ENCODE measurements at regions not wholly inside any gene's neighbourhood (a gene's known extent, or its start where the extent isn't known, plus 50 kb on each side); places are given as distances from the start of the nearest gene placed in this dataset.

DNA sequence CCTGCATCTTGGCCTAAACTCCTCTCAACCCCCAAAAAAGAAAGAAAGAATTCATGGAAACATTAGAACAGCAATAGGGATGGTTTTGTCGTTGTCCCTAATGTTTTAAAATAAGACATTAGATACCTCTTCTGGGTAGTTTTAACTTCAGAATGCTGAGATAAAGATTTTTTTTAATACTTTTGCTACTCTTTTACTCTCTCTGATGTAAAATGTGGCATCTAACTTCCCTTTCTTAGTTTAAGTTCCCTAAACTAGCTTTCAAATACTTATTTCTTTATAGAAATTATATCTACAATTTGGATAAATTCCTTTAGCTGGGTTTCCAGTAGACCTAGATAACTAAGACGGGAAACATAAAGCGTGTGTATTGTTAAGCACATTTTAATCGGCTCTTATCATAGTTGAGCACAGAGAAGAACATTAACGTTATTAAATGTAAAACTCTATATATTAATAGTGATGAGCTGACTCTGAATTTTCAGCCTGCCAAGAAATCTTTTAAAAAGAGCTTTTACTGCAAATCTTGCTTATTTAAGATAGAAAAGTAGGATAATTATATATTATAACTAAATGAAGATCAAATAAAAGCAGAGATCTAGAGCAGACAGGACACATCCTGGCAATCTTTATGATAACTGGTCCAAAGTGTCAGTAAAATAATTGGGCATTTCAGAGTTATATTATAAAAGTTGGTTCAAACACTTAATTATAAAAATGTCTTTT, 183.2 kb downstream of the CYB561 start:
- in situ Hi-C loops (cut with MboI) (no loop called here), intact Hi-C loops (cut with micrococcal nuclease) (no loop called here)
- POLR2A ChIA-PET: interaction anchor here (0.5 kb wide), 1 partner anchor 488 kb away, joined by 3 read pairs; no protein-coding TSS in a partner anchor
- Histone ChIP-seq H3K9me3 (replicated peaks; ENCODE audit: control insufficient read depth, insufficient read depth, low read depth, low read length) (no peaks in the 10 kb centered on the region), H3K9me1 (ENCODE audit: control insufficient read depth, insufficient read depth, low read length) (no peaks in the 10 kb centered on the region), H3K4me1 (replicated peaks in 1 of 2; ENCODE audit: control insufficient read depth in 2 of 2, insufficient read depth in 2 of 2, low read length in 2 of 2) (no peaks in the 10 kb centered on the region), H3K27ac (ENCODE audit: extremely low read depth, low read depth, low read length) (no peak overlapping the region), H2AFZ (ENCODE audit: low read depth, low read length) (no peak overlapping the region), H3K4me2 (ENCODE audit: insufficient read depth, low read length) (no peak overlapping the region), H4K20me1 (replicated peaks; ENCODE audit: control insufficient read depth, insufficient read depth, low read length) (no peaks in the 10 kb centered on the region), H3K36me3 (ENCODE audit: control insufficient read depth, insufficient read depth, low read length) (no peaks in the 10 kb centered on the region), H3K27me3 (ENCODE audit: control insufficient read depth in 2 of 2, insufficient read depth in 2 of 2, low read length in 2 of 2) (no peaks in the 10 kb centered on the region), H3K9ac (ENCODE audit: insufficient read depth in 1 of 2, low read depth in 2 of 2, low read length in 2 of 2) (no peak overlapping the region), H3K4me3 (no peak overlapping the region), H3K79me2 (ENCODE audit: control insufficient read depth, insufficient read depth, low read length) (no peaks in the 10 kb centered on the region)
- BruUV-seq (replicated peaks): no TSS peak
- TF ChIP-seq CBFB (CRISPR knock-in tag; IDR thresholded peaks at IDR 0.05) (no peak), ZNF79 (CRISPR knock-in tag; IDR thresholded peaks at IDR 0.05; ENCODE audit: low read depth) (no peak), GABPA (tag; conservative IDR thresholded peaks at IDR 0.05; ENCODE audit: low read depth) (no peak), NFYB (IDR thresholded peaks at IDR 0.05; ENCODE audit: extremely low read depth, insufficient read length) (no peak), MYNN (IDR thresholded peaks at IDR 0.05) (no peak), MYNN (CRISPR knock-in tag; IDR thresholded peaks at IDR 0.05) (no peak), KDM1A (IDR thresholded peaks at IDR 0.05) (no peak), ZNF77 (CRISPR knock-in tag; IDR thresholded peaks at IDR 0.05) (no peak), RBBP5 (IDR thresholded peaks at IDR 0.05; ENCODE audit: borderline replicate concordance, insufficient read depth, low read length, poor library complexity, severe bottlenecking) (no peak), GTF2F1 (IDR thresholded peaks at IDR 0.05; ENCODE audit: low read depth, low read length) (no peak)
- TF ChIP-seq, protein P1, sequence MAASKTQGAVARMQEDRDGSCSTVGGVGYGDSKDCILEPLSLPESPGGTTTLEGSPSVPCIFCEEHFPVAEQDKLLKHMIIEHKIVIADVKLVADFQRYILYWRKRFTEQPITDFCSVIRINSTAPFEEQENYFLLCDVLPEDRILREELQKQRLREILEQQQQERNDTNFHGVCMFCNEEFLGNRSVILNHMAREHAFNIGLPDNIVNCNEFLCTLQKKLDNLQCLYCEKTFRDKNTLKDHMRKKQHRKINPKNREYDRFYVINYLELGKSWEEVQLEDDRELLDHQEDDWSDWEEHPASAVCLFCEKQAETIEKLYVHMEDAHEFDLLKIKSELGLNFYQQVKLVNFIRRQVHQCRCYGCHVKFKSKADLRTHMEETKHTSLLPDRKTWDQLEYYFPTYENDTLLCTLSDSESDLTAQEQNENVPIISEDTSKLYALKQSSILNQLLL (CRISPR knock-in tag; IDR thresholded peaks at IDR 0.05; ENCODE audit: borderline replicate concordance): no peak
- TF ChIP-seq, protein P2, sequence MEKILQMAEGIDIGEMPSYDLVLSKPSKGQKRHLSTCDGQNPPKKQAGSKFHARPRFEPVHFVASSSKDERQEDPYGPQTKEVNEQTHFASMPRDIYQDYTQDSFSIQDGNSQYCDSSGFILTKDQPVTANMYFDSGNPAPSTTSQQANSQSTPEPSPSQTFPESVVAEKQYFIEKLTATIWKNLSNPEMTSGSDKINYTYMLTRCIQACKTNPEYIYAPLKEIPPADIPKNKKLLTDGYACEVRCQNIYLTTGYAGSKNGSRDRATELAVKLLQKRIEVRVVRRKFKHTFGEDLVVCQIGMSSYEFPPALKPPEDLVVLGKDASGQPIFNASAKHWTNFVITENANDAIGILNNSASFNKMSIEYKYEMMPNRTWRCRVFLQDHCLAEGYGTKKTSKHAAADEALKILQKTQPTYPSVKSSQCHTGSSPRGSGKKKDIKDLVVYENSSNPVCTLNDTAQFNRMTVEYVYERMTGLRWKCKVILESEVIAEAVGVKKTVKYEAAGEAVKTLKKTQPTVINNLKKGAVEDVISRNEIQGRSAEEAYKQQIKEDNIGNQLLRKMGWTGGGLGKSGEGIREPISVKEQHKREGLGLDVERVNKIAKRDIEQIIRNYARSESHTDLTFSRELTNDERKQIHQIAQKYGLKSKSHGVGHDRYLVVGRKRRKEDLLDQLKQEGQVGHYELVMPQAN (IDR thresholded peaks at IDR 0.05; ENCODE audit: borderline replicate concordance): no peak
- TF ChIP-seq, protein P3, sequence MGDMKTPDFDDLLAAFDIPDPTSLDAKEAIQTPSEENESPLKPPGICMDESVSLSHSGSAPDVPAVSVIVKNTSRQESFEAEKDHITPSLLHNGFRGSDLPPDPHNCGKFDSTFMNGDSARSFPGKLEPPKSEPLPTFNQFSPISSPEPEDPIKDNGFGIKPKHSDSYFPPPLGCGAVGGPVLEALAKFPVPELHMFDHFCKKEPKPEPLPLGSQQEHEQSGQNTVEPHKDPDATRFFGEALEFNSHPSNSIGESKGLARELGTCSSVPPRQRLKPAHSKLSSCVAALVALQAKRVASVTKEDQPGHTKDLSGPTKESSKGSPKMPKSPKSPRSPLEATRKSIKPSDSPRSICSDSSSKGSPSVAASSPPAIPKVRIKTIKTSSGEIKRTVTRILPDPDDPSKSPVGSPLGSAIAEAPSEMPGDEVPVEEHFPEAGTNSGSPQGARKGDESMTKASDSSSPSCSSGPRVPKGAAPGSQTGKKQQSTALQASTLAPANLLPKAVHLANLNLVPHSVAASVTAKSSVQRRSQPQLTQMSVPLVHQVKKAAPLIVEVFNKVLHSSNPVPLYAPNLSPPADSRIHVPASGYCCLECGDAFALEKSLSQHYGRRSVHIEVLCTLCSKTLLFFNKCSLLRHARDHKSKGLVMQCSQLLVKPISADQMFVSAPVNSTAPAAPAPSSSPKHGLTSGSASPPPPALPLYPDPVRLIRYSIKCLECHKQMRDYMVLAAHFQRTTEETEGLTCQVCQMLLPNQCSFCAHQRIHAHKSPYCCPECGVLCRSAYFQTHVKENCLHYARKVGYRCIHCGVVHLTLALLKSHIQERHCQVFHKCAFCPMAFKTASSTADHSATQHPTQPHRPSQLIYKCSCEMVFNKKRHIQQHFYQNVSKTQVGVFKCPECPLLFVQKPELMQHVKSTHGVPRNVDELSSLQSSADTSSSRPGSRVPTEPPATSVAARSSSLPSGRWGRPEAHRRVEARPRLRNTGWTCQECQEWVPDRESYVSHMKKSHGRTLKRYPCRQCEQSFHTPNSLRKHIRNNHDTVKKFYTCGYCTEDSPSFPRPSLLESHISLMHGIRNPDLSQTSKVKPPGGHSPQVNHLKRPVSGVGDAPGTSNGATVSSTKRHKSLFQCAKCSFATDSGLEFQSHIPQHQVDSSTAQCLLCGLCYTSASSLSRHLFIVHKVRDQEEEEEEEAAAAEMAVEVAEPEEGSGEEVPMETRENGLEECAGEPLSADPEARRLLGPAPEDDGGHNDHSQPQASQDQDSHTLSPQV (IDR thresholded peaks at IDR 0.05): no peak
- ATAC-seq (no peak), FAIRE-seq (no peak), DNase-seq (ENCODE audit: extremely low read depth in 1 of 4, low spot score in 3 of 4) (no peak)
- CTCF ChIA-PET (ENCODE audit: low intra/inter-chr PET ratio): no interaction called here
- WGBS (ENCODE audit: insufficient coverage, low coverage, missing lambda C conversion rate): 26% methylated on average over 5 of the region's 5 CpGs
